ENCODE measurements at regions not wholly inside any gene's neighbourhood (a gene's known extent, or its start where the extent isn't known, plus 50 kb on each side); places are given as distances from the start of the nearest gene placed in this dataset.
"Not testable (repeated sequence)": the region's sequence is repeated elsewhere in the genome, so short reads cannot be mapped to it uniquely, and the experiment has no call there.

DNA sequence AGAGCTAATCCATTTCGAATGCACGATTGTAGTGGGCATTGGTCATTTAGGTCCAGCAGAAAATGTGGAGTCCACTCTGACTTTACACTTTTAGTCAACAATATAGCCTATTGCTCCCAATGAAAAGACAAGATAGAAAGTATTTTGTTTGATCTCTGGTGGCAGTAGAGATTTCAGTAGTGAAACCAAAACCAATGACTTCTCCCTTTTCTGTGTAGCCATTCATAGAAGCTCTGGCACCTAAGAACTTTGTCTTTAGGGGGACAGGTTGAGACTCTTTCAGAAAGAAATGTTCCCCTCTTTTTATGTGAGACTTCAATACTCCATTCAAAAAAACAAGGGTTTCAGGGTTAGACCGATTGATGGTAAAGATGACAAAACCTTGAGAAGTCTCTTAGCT is 510.8 kb upstream of the POU3F2 start:
- DNase-seq (ENCODE audit: low read depth): no peak

DNA sequence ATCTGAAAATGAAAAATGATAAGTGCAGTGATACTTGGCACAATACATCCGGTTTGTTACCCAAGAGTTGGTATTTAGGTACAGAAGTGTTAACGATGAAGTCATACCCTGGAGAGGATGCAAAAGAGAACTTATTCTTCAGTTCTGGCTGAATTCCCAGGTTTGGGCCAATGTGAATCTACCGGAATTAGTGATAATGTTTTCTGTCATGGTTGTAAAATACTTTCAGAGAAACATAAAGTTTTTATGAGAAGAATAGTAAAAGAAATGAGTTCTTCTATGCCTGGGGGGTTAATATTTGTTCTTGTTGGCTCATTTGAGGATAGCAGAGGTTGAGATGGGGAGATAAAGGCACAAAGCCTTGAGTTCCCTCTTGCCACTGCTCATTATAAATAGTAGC is 509.9 kb upstream of the POU3F2 start:
- peak; percentile 46 for DNase-seq (ENCODE audit: low read depth)

DNA sequence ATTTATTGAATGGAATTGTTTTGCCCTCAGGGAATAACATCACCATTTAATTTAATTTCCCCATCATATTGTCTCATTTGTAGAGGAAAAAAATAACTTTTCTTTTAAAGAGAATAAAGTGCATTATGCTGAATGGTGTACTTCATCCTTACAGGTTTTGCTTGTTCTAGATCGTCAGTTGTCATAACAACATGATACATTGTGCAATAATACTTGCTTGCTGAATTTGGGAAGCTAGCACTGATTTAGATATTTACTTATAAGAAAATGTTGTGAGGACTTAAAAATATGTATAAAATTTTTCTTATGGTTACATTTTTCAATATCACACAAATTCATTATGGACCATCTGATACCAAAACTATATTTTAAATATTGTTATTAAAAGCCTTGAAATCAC is 509.0 kb upstream of the POU3F2 start:
- DNase-seq (ENCODE audit: low read depth): no peak

DNA sequence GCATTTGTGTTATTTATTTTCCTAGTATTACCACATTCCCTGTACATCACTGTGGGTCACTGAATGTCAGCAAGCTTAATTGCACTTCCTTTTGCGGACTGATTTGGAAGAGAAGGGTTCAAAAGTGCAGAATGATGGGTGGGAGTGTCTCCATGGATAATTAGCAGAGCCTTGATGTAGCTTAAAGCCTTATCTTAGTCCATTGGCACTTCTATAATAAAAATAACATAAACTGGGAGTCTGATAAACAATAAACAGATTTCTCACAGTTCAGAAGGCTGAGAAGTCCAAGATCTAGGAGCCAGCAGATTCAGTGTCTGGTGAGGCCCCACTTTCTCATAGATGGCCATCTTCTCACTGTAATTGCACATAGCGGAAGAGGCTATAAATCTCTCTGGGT is 501.1 kb upstream of the POU3F2 start:
- no peak for DNase-seq (ENCODE audit: low read depth)

DNA sequence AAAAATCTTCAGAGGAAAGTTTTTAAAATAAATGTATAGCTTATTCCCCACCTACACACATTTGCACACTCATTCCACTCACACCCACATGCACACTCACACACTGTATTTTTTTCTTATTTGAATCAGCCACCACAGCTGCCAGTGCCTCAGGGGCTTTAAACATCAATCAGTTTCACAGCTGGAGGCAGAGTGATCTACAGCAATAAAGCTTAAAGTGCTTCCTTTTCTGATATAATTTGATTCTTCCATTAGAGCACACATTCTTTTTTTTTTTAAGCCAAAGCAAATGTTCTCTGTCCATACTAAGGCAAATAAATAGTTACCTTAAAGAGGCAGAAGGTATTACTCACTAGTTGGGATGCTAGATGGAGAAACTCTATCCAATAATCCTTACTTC is 498.8 kb upstream of the POU3F2 start:
- DNase-seq (ENCODE audit: low read depth): no peak

DNA sequence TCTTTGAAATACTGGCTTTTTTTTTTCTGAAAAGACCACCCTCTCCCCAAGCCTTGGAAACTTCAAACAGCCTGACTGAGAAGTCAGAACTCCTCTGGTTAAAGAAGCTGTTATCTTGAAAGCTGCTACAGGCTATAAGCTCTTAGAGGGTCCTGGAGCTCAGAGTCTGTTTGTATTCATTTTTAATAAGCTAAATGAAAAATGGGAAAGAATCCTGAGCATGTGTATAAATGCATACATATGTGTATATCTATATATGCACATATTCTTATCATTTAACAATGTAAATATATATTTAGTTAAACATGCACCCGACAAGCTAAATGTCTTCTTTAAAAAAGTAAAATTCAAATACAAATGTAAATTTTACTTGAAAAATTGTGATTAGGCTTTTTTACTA is 494.9 kb upstream of the POU3F2 start:
- DNase-seq (ENCODE audit: low read depth): no peak

DNA sequence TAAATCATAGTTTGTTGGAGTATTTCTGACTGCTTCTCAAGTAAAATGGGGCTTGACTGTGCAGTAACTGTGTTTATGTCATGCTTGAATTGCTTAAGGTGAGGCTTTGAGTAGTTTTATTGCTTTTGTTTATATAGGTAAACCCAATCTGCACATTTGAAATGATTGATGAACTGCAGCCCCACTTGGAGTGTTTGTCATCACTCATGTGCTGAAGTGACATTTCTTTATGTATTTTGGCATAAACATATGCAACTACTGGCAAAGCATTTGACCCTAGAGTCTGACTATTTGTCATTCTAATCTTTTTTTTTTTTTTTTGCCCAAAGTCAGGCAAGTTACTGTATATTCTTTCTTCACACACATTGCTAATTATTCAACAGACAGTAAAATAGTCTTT is 491.4 kb upstream of the POU3F2 start:
- DNase-seq (ENCODE audit: low read depth): no peak

DNA sequence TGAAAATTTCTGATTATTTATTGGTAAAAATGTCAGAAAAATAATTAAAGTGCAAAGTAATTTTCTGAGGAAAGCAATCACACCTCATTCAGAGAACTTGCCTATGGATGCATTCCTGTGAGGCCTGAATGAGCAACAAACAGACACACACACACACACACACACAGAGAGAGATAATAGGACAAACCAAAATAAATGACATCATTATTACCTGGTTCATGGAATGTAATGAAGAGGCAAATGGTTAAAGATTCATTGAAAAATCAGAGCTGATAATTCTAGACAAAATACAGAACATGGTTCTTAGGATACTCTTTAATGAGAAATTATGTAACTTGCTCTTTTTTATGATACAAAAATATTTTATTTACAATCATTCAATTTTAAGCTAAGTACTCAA is 490.6 kb upstream of the POU3F2 start:
- DNase-seq (ENCODE audit: low read depth): no peak

DNA sequence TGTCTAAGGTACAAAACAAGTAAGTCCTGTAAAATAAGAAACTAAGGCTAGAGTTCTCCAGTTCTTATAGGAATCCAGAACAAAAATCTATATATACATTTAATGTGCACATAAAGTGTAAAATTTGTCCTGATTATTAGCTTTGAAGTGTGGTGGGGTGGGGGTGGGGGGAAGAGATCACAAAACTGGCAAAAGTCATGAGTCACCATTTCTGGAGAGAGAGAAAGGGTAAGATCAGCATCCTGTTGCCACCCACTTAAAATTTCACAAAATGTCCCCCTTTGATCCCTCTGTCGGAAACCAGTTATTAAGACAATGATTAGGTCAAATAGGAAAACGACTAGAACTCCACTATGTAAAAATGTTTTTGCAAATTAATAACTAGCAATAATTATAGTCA is 482.0 kb upstream of the POU3F2 start:
- DNase-seq (ENCODE audit: low read depth): no peak

DNA sequence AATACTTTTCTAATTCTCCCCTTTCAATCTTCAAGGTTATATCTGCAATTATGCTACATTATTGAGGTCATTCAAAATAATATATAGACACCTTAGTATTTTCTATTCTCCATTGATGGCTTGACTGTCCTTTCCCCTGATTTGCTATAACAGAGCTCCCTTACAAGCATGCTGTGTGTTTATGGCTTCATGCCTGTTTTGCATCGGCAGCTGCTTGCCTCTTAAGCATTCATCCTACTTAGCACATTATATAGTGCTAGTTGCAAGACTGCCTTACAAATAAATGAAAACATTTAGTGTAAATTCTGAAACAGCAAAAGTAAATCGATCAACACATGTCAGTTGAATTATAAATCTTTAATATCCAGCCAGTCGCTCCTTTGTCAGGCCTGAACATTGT is 476.2 kb upstream of the POU3F2 start:
- DNase-seq (ENCODE audit: low read depth): no peak

DNA sequence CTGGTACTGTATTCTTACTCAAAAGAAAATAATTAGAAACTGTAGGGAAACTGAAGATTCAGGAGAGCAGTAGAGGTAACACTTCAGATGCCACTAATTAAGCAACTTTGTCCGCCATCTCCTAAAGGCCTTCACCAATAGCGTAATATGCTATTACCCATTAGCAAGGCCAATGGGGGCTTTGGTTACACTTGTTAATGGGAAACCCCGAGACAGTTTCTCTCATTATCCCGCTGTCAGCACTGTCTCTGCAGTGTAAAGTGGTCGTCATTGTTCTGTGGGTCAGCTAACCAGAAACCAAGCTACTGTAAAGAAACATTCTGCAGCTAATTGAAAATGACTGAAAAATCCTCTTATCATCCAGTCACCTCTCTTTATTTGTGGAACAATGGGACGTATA is 468.0 kb upstream of the POU3F2 start:
- no peak for DNase-seq (ENCODE audit: low read depth)

DNA sequence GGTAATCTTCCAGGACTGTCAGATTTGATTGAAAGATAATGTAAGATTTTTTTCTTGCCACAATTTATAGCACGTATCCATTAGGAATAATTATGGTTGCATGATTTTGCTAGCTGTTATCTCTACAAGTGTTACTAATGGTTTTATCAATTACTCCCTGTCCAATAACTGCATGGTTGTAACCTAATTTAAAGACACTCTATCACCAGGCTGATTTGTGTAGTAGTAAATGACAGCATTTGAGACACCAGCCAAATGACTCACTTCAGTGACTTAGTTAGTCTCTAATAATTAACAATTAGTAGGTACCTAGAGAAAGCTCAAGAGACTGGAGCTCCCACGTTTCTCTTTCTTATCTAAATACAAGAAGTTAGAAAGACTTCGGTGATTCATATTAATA is 453.8 kb upstream of the POU3F2 start:
- DNase-seq (ENCODE audit: low read depth): no peak

DNA sequence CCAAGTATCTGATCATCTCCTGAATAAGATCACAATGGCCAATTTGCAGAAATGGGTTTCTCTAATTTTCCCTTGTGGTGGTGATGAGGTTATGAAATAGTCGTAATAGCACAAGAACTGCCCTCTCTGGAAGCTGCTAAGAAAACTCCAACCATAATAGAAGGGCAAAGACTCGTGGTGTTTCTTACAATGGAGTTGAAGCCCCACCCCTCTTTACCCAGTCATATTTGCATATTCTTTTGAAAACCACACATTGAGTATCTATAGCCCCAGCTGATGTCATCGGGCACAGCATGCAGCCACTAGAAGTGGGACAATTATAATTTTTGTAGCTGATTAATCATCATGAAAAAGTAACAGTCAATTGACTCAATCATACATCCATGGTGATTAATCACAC is 452.1 kb upstream of the POU3F2 start:
- no peak for DNase-seq (ENCODE audit: low read depth)

DNA sequence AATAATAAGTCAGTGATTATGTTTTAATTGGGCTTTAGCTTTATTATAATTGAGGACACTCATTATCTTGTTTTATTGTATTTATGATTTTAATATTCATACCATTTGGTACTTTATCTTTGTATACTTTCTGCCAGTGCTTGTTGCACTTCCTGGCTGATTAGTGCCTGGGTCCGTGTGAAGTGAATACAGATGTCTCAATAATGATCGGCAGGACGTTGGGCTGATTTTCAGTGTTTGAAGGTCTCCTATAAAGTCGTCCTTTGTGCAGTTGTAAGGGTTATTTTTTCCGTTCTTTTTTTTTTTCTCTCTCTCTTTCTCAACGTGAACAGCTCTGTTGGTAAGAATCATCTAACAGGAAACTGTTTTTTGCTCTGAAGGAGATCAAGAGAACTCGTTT is 450.0 kb upstream of the POU3F2 start:
- no peak for DNase-seq (ENCODE audit: low read depth)

DNA sequence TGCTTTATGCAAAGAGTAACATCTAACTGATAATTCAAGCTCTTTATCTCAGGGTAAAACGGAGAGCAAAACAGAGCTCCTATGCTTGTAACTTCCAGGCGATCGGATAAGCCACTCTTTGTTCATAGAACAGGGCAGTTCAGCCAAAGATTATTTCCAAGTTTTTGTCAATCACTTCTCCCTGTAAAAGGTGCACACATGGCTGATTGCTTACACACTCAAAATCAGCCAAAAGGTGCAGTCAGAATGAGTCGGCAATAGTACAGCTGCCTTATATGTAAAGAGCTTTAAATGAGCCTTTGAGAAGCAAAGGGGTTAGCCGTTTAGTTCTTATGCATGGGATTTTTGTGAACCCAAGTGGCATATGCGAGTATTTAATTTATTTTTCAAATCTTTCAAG is 449.6 kb upstream of the POU3F2 start:
- DNase-seq (ENCODE audit: low read depth): no peak

DNA sequence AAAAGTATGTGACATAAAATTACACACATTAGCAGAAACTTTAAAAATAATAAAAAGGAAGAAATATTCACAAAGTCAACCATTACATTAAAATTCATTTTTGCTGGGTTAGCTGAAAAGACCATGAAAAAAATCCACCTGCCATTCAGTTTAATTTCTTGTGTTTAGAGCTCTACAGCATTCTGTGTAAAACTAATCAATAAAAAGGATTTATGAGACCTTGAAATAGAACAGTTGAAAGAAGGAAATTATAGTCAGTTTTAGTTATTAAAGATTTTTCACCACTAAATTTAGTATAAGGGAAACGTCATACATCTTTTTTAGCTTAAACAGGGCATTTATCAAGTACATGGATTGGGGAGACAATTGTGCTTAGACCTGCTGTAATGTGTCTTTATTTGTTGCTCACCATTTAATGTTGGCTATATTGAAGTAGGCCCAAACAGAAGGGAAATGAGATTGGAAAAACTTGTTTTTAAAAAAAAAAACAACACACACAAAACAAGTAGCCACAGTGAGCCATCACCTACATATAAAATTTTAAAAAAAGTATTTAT is 438.7 kb upstream of the POU3F2 start:
- DNase-seq (ENCODE audit: low read depth): no peak

DNA sequence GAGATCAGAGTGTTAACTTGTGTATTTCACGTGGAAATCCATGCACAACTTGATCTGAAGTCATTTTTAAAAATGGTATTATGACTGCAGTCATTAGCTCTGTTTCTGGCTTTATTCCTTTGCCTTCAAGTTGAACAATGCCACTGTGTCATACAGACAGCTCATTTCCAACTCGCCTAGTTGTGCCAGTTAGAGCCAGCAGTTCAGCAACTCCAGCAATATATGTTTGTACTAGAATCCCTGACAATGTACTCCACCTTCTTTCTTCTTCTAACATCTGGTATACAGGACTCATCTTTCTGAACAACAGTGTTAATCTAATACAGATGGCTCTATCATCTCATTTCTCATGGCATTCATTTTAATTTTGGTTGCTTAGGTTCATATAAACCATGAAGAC is 418.3 kb upstream of the POU3F2 start:
- no peak for DNase-seq (ENCODE audit: low read depth)

DNA sequence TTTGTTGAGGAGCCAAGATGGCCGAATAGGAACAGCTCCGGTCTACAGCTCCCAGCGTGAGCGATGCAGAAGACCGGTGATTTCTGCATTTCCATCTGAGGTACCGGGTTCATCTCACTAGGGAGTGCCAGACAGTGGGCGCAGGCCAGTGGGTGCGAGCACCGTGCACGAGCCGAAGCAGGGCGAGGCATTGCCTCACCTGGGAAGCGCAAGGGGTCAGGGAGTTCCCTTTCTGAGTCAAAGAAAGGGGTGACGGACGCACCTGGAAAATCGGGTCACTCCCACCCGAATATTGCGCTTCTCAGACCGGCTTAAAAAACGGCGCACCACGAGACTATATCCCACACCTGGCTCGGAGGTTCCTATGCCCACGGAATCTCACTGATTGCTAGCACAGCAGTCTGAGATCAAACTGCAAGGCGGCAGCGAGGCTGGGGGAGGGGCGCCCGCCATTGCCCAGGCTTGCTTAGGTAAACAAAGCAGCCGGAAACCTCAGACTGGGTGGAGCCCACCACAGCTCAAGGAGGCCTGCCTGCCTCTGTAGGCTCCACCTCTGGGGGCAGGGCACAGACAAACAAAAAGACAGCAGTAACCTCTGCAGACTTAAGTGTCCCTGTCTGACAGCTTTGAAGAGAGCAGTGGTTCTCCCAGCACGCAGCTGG is 417.7 kb upstream of the POU3F2 start:
- DNase-seq (ENCODE audit: low read depth): not testable (repeated sequence)

DNA sequence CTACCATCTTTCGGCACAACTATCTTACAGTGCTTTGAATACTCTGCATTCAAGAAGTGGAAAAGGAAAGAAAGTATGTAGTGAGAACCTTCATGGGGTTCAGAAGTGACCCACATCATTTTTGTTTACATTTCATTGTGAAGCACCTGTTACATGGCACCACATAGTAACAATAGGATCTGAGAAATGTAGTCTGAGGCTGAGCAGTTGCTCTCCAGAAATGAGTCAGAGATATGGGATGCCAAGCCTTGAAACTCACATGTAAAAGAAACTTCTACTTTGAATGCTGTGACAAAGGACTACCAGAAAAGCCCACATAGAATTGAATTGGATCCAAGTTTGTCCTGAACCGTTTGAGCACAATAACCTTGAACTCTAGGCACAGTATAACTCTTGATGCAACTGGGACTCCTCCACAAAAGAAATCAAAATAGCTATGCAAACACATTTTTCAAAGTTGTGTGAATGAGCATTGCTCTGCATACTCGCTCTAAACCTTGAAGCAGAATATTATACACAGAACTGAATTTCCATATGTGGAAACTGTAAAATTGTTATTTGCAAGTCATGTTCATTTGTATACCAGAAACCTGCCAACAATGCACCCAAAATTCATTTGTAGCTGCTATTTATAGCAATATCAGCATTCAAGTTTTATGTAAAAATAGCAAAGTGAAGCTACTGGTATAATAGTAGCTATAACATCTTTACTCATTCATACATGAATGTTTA is 400.9 kb upstream of the POU3F2 start:
- no peak for DNase-seq (ENCODE audit: low read depth)

DNA sequence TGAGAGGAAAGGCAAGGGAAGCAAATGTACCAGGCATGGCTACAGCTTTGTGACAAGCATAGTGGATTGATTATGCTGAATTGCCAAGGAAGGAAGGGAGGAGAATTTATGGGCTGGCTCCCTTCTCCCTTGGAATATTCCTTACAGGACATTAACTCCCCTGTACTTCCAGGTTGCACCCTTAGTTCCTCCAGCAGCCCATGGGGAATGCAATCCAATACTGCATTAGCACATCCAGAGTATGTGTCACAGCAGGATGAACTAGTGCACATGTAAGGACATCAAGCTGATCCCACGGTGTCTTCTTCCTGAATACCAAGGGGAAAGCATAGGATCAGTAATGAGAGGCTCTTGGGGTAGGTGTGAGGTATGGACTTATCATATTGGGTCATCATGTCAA is 390.7 kb upstream of the POU3F2 start:
- DNase-seq (ENCODE audit: low read depth): no peak

DNA sequence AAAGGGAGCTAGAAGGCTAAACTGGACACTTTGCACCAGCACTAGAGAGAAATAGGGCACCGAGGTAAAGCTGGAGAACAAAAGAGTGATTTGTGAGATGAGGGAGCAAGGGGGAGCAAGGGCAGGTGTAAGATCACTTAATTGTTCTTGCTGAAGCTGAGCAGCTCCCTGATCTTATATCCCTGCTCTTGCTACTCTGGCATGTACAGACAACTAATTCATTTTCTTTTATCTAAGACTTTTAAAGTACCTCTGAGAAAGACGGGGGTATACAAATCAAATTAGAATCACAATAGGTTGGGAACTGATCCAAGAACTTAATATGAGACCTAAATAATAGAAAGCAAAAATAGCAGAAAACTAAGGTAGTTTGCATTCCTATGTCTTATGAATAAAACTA is 381.7 kb upstream of the POU3F2 start:
- DNase-seq (ENCODE audit: low read depth): no peak

DNA sequence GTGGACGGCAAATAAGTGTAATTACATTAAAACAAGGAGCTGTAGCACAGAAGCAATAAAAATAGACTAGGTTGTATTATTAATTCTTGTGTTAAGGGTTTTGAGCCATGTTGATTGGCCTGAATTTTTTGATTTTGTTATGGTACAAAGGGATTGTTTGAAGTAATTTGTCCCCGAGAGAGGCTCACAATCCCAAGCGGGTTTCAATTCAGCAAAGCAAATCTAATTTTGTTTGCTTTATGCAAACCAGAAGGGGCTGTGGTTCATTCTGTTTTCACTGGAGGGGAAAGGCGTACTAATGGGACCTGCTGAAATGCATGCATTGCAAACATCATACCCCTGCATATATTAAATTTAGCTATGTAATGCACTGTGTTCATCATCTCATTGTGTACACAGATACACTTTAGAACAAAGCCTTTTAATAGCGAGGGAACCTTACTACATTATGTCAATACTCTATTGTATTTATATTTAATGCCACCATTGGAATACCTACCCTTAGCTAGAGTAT is 379.5 kb upstream of the POU3F2 start:
- DNase-seq (ENCODE audit: low read depth): no peak

DNA sequence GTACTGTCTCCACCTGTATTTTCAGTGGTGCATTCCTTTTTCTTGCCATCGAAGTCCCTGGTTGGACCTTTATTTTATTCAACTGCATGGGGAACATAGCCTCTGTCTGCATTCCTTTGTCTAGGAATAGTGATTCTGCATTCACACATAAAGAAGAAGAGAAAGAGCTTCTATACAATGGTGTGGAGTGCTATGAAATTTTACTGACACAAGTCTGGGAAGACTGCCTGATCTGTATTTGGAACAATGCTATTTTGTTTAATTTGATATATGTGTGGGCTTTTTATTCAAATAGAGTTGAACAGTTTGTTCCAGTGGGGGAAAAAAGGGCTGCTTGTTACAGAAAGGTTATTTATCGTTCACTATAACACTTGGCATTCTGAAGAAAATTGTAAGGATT is 375.7 kb upstream of the POU3F2 start:
- DNase-seq (ENCODE audit: low read depth): no peak

Measured in M059J (cell line).